WI38 (cell line): ENCODE measurements at regions not wholly inside any gene's neighbourhood (a gene's known extent, or its start where the extent isn't known, plus 50 kb on each side); places are given as distances from the start of the nearest gene placed in this dataset.

Experiments
- H3K4me3 ChIP-seq: 2 replicates; pipeline ENCODE4 v1.5.1; 2011; ENCODE audit warnings: low read depth, mild to moderate bottlenecking, control low read depth, low read length
- TF ChIP-seq, protein P1 (sequence below): IDR thresholded peaks from 2 replicates; pipeline ENCODE4 v1.5.1; 2012; ENCODE audit warnings: low read depth, mild to moderate bottlenecking, control low read depth, low read length

DNA sequence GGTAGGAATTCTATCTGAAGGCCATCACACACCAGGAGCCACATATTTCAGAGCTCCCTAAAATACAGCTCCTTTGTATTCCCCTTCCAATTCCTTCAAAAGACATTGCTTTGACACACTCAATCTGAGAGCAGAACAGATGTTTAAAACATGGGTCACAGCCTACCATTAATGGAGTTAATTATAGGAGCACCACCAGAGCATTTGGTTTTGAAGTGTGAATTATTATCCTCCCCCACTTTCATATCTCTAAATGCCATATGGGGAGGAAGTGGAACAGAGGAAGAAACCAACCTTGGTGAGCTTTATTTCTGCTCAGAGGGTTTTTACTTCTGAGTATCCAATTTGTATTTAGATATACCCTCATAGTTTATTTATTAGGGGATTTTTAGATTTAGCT, 50.7 kb upstream of the TNFRSF21 start:
- TF ChIP-seq, protein P1, sequence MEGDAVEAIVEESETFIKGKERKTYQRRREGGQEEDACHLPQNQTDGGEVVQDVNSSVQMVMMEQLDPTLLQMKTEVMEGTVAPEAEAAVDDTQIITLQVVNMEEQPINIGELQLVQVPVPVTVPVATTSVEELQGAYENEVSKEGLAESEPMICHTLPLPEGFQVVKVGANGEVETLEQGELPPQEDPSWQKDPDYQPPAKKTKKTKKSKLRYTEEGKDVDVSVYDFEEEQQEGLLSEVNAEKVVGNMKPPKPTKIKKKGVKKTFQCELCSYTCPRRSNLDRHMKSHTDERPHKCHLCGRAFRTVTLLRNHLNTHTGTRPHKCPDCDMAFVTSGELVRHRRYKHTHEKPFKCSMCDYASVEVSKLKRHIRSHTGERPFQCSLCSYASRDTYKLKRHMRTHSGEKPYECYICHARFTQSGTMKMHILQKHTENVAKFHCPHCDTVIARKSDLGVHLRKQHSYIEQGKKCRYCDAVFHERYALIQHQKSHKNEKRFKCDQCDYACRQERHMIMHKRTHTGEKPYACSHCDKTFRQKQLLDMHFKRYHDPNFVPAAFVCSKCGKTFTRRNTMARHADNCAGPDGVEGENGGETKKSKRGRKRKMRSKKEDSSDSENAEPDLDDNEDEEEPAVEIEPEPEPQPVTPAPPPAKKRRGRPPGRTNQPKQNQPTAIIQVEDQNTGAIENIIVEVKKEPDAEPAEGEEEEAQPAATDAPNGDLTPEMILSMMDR = no peak

GRCh38 chr6:47362857-47363461, 53.3 kb upstream of the TNFRSF21 start:
- no peak overlapping the region for H3K4me3 ChIP-seq
- TF ChIP-seq, protein P1 = no peak

More for the DNA sequence above, 50.7 kb upstream of the TNFRSF21 start:
- H3K4me3 ChIP-seq = no peak overlapping the region

GRCh38 chr6:47363736-47364135, 54.0 kb upstream of the TNFRSF21 start:
- no peak overlapping the region for H3K4me3 ChIP-seq
- TF ChIP-seq, protein P1 = no peak

- TF ChIP-seq, protein P1 = no peak
- no peak overlapping the region for H3K4me3 ChIP-seq
Observed at GRCh38 chr6:47366335-47366890, 56.7 kb upstream of the TNFRSF21 start.

DNA sequence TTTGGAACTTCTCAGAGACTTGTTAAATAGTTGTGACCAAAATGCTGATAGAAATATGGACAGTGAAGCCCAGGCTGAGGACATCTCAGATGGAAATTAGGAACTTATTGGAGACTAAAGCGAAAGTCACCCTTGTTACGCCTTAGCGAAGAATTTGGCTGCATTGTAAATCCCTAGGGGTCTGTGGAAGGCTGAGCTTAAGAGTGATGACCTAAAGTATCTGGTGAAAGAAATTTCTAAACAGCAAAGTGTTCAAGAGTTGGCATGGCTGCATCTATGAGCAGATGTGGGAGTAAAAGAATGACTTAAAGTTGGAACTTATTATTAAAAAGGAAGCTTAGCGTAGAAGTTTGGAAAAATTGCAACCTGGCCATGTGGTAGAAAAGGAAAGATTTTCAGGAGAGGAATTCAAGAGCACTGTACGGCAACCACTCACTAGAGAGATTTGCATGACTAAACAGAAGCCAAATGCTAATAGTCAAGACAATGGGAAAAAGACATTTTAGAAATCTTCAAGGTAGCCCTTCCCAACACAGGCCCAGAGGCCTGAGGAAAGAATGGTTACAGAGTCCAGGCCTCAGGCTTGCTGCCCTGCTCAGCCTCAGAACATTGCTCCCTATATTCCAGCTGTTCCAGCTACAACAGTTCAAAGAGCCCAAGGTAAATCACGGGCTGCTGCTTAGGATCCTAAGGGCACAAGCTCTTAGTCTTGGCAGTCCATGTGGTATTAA, 61.6 kb upstream of the TNFRSF21 start:
- TF ChIP-seq, protein P1 = no peak
- H3K4me3 ChIP-seq = no peak overlapping the region

GRCh38 chr6:47371870-47372255, 62.2 kb upstream of the TNFRSF21 start:
- TF ChIP-seq, protein P1 = no peak
- H3K4me3 ChIP-seq = no peak overlapping the region

DNA sequence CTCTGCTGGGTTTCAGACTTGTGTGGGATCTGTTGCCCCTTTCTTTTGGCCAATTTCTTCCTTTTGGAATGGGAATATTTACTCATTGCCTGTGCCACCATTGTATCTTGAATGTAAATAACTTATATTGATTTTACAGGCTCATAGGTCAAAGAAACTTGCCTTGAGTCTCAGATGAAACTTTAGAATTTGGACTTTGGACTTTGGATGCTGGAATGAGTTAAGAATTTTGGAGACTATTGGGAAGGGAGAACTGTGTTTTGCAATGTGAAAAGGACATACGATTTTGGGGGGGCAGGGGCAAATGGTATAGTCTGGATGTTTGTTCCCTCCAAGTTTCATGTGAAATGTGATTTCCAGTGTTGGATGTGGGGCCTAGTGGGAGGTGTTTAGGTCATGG, 62.6 kb upstream of the TNFRSF21 start:
- TF ChIP-seq, protein P1 = no peak
- no peak overlapping the region for H3K4me3 ChIP-seq
